Heart left ventricle (tissue), 16 donors: ENCODE measurements at regions not wholly inside any gene's neighbourhood (a gene's known extent, or its start where the extent isn't known, plus 50 kb on each side); places are given as distances from the start of the nearest gene placed in this dataset.
A peak's percentile ranks its signal among the peaks of the same experiment; 100 is the strongest.
"Not testable (repeated sequence)": the region's sequence is repeated elsewhere in the genome, so short reads cannot be mapped to it uniquely, and the experiment has no call there.

Experiments used
- ATAC-seq, 4 donors: fragments of 200-7000 bp; cut with Tn5 transposase; one replicate each; pipeline ENCODE4 v1.9.1; 2020 to 2022; ENCODE audit warnings: moderate library complexity in 4 of 4, mild to moderate bottlenecking in 3 of 4, moderate number of reproducible peaks in 1 of 4
- DNase-seq, 5 donors: peaks; one replicate each; pipeline ENCODE4 v3.0.0-alpha.2; 2020
- H3K27ac ChIP-seq, 12 donors: fragments of 200-600 bp; sonication (generic) in 4 of 12; one replicate each; pipeline versions ENCODE4 v1.5.0 to v1.8.0; 2016 to 2022; ENCODE audit warnings: mild to moderate bottlenecking in 2 of 12
- H3K27me3 ChIP-seq, 9 donors: fragments of 200-600 bp; sonication (generic) in 2 of 9; one replicate each; pipeline versions ENCODE4 v1.5.1 to v1.8.0; 2016 to 2022; ENCODE audit warnings: mild to moderate bottlenecking in 3 of 9
- H3K36me3 ChIP-seq, 9 donors: fragments of 200-600 bp; sonication (generic) in 2 of 9; one replicate each; pipeline versions ENCODE4 v1.5.0 to v1.8.0; 2018 to 2022; ENCODE audit warnings: mild to moderate bottlenecking in 2 of 9
- H3K4me1 ChIP-seq, 12 donors: fragments of 200-600 bp; sonication (generic) in 4 of 12; one replicate each; pipeline versions ENCODE4 v1.5.0 to v1.8.0; 2016 to 2022; ENCODE audit warnings: mild to moderate bottlenecking in 3 of 12
- H3K4me3 ChIP-seq, 12 donors: fragments of 200-600 bp; sonication (generic) in 4 of 12; one replicate each; pipeline versions ENCODE4 v1.5.0 to v1.8.0; 2017 to 2022; ENCODE audit warnings: mild to moderate bottlenecking in 9 of 12, moderate library complexity in 4 of 12
- H3K9me3 ChIP-seq, 12 donors: fragments of 200-600 bp; sonication (generic) in 4 of 12; one replicate each; pipeline versions ENCODE4 v1.5.0 to v1.8.0; 2016 to 2022; ENCODE audit warnings: mild to moderate bottlenecking in 1 of 12
- CTCF ChIP-seq, 12 donors: fragments of 200-600 bp; sonication (generic) in 4 of 12; IDR thresholded peaks; one replicate each; pipeline versions ENCODE4 v1.5.0 to v1.8.0; 2018 to 2022; ENCODE audit warnings: antibody characterized with exemption in 12 of 12, mild to moderate bottlenecking in 5 of 12
- POLR2A ChIP-seq, 2 donors: fragments of 450-650 bp; IDR thresholded peaks; one replicate each; pipeline ENCODE4 v1.6.1; 2017; ENCODE audit warnings: antibody characterized with exemption in 2 of 2, mild to moderate bottlenecking in 2 of 2, moderate library complexity in 2 of 2
- WGBS, 4 donors: extraction: QIAGEN DNeasy Blood & Tissue Kit in 2 of 4; methylation state at CpG; one replicate each; pipeline versions ENCODE4 v1.1.5 to v1.1.7; 2013 to 2018; 5-methylcytosine and 5-hydroxymethylcytosine counted together
- intact Hi-C, 10 donors: fragments of 100-400 bp; cut with DNase I; formaldehyde crosslinking; loops; one replicate each; pipeline versions ENCODE4 v1.11.1 to v1.14.2; 2022
- donor health status: ischemic (EF 13 %, LVEDD 7.1; RV severe dilation, severe dysfunction).
- donor health status: healthy with polysubstance abuse.
- donor health status: DM: no; HTN: yes; CAD: no.
- donor health status: DM: no; HTN: no; CAD: no.
- donor health status: ischemic (EF 25% LVEDD 6.9; RV normal size, moderate dysfunction).
- donor health status: ischemic (EF 25% LVEDD 5.7; RV mildly dilated, moderate dysfunction).
- donor health status: healthy.
- donor health status: DM: yes; HTN: yes; CAD: no.
- donor health status: ischemic (EF 35%, LVEDD 5.7; RV mildly dilated, moderate dysfunction).
- donor health status: nonischemic (EF 11% LVEDD 7.7; RV severe dilation, severe dysfunction).
- donor health status: DM: yes; HTN: yes; CAD: no.
- donor health status: PGD.
- donor health status: ischemic (EF 29% LVEDD 5.4; RV normal size, mild dysfunction).
- donor health status: nonischemic (EF 23%, LVEDD 6.1; RV moderate dilation, normal function).

- intact Hi-C loops, result loop anchor here in 1 of 10 donors (10.0 kb wide), 1 partner anchor 166 kb away; no protein-coding TSS in a partner anchor
- 23 to 48% (median 34%) methylated on average over 2 of the region's 2 CpGs for WGBS, 4 donors
- peaks cover 0 to 6% (median 0%) of the 10 kb centered on the region in 9 donors for H3K27me3 ChIP-seq
- H3K36me3 ChIP-seq, result no peaks in the 10 kb centered on the region
- no peak for TF ChIP-seq CTCF (IDR thresholded peaks at IDR 0.05)
- TF ChIP-seq POLR2A (IDR thresholded peaks at IDR 0.05), result no peak
- H3K4me1 ChIP-seq, result peaks cover 0 to 6% (median 0%) of the 10 kb centered on the region in 12 donors
- H3K9me3 ChIP-seq, result peaks cover 0 to 2% (median 0%) of the 10 kb centered on the region in 12 donors
- DNase-seq (no peak), ATAC-seq (no peak)
- no peak overlapping the region for H3K27ac ChIP-seq
- H3K4me3 ChIP-seq, result no peak overlapping the region
Measured at GRCh38 chr1:14280909-14281308, 317.6 kb upstream of the KAZN start.

DNA sequence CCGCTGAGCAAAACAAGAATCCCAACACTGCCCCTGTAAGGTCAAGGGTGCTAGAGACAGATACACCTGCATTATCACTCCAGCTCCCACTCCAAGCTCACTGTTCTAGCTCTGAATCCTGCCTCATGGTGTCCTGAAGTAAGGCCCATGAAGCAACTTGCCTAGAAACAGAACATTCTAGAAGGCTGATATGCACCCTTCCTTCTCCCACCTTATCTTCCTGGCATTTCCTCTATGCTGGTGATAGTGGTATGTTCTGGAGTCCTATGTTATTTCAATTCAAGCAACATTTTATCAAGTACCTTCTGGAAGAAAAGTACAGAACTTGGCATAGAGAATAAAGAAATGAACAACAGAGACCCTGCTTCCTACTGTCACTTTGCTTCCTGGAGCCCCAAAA lies 317.1 kb upstream of the KAZN start:
- Histone ChIP-seq H3K9me3 (peaks cover 0 to 6% (median 0%) of the 10 kb centered on the region in 12 donors), H3K27me3 (peaks cover 0 to 6% (median 0%) of the 10 kb centered on the region in 9 donors), H3K36me3 (no peaks in the 10 kb centered on the region), H3K27ac (no peak overlapping the region), H3K4me1 (peaks cover 0 to 6% (median 0%) of the 10 kb centered on the region in 12 donors), H3K4me3 (no peak overlapping the region)
- WGBS, 4 donors, result 79 to 89% (median 85%) methylated on average over 1 of the region's 1 CpG
- TF ChIP-seq POLR2A (IDR thresholded peaks at IDR 0.05) (no peak), CTCF (IDR thresholded peaks at IDR 0.05) (no peak)
- no peak for DNase-seq
- no peak for ATAC-seq
- intact Hi-C loops, result loop anchor here in 1 of 10 donors (10.0 kb wide), 1 partner anchor 167 kb away; no protein-coding TSS in a partner anchor

DNA sequence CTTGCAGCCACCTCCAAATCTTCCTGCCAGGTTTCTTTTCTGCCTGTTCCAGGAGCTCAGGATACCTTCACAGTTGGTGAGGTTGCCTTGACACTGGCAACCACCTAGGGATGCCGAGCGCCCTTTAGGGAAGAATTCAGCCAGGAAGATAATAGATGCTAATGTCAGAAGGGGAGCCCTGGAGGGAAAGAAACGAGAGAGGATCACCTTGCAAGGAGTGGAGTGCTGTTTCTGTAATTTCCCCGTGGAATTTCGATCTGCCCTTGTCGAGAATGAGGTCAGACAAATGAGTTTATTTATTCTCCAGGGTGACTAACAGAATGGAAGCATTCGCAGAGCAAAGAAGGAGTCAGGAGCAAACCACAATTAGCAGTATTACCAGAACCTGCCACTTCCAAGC lies 315.8 kb upstream of the KAZN start:
- ATAC-seq, result peak in 1 of 4 donors; percentile 59
- Histone ChIP-seq H3K36me3 (no peaks in the 10 kb centered on the region), H3K27me3 (peaks cover 0 to 6% (median 0%) of the 10 kb centered on the region in 9 donors), H3K4me1 (peaks cover 0 to 6% (median 0%) of the 10 kb centered on the region in 12 donors), H3K27ac (no peak overlapping the region), H3K4me3 (no peak overlapping the region), H3K9me3 (peaks cover 0 to 6% (median 0%) of the 10 kb centered on the region in 12 donors)
- intact Hi-C loops, result loop anchor here in 1 of 10 donors (10.0 kb wide), 1 partner anchor 168 kb away; no protein-coding TSS in a partner anchor
- TF ChIP-seq CTCF (IDR thresholded peaks at IDR 0.05), result no peak
- TF ChIP-seq POLR2A (IDR thresholded peaks at IDR 0.05), result no peak
- no peak for DNase-seq
- WGBS, 4 donors, result 30 to 34% (median 33%) methylated on average over 7 of the region's 7 CpGs

DNA sequence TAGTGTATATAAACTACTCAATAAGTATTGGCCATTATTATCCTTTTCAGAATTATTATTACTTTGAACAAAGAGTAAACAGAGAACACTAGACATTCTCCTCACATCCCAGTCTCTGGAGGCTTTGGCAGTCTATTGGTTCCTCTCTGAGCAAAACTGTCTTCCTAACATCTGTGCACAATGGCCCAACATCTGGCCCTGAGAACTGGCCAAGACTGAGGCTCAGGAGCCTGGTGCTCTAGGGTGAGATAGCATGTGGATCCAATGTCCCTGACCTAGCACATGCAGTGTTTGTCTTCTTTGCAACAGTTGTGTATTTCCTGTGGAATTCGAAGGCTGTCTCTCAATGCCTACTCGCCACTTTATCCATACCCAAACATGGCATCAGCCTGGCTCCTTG lies 313.2 kb upstream of the KAZN start:
- H3K4me1 ChIP-seq, result peaks cover 0 to 6% (median 0%) of the 10 kb centered on the region in 12 donors
- WGBS, 4 donors, result 81 to 86% (median 83%) methylated on average over 2 of the region's 2 CpGs
- no peak overlapping the region for H3K4me3 ChIP-seq
- no peaks in the 10 kb centered on the region for H3K36me3 ChIP-seq
- peaks cover 0 to 6% (median 0%) of the 10 kb centered on the region in 9 donors for H3K27me3 ChIP-seq
- peaks cover 0 to 6% (median 0%) of the 10 kb centered on the region in 12 donors for H3K9me3 ChIP-seq
- no peak overlapping the region for H3K27ac ChIP-seq
- DNase-seq (no peak), ATAC-seq (no peak)
- intact Hi-C loops, result loop anchor here in 1 of 10 donors (10.0 kb wide), 1 partner anchor 170 kb away; no protein-coding TSS in a partner anchor
- TF ChIP-seq CTCF (IDR thresholded peaks at IDR 0.05) (no peak), POLR2A (IDR thresholded peaks at IDR 0.05) (no peak)

DNA sequence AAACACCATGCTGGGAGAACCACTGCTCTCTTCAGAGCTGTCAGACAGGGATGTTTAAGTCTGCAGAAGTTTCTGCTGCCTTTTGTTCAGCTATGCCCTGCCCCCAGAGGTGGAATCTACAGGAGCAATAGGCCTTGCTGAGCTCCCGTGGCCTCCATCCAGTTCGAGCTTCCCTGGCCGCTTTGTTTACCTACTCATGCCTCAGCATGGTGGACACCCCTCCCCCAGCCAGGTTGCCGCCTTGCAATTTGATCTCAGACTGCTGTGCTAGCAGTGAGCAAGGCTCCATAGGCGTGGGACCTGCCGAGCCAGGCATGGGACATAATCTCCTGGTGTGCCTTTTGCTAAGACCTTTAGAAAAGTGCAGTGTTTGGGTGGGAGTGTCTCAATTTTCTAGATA lies 307.3 kb upstream of the KAZN start:
- H3K27ac ChIP-seq, H3K4me1 ChIP-seq, H3K9me3 ChIP-seq, H3K4me3 ChIP-seq, H3K27me3 ChIP-seq, H3K36me3 ChIP-seq, intact Hi-C loops, ATAC-seq, DNase-seq: not testable (repeated sequence)
- WGBS, 4 donors, result 51 to 86% (median 55%) methylated on average over 5 to 6 of the region's 6 CpGs
